A673 (cell line): ENCODE measurements at regions not wholly inside any gene's neighbourhood (a gene's known extent, or its start where the extent isn't known, plus 50 kb on each side); places are given as distances from the start of the nearest gene placed in this dataset.

Experiments used
- CTCF ChIP-seq: fragments of 300-800, 200-600 bp; sonication (generic); conservative IDR thresholded peaks from 2 replicates; pipeline ENCODE4 v1.5.1; 2017; ENCODE audit warnings: low read depth, mild to moderate bottlenecking, antibody characterized with exemption, low read length, moderate library complexity, mixed read lengths
- EZH2 ChIP-seq: fragments of 200-600 bp; sonication (generic); IDR thresholded peaks from 2 replicates; pipeline ENCODE4 v1.6.1; 2017; ENCODE audit warnings: borderline replicate concordance, low read depth, mild to moderate bottlenecking, mixed read lengths, antibody characterized with exemption, low read length; ENCODE audit not compliant: poor library complexity, severe bottlenecking

GRCh38 chr3:76582632-76583378 lies 457.1 kb upstream of the ROBO2 start:
- TF ChIP-seq CTCF (no peak), EZH2 (no peak)
